DMS 273 (cell line): ENCODE measurements at regions not wholly inside any gene's neighbourhood (a gene's known extent, or its start where the extent isn't known, plus 50 kb on each side); places are given as distances from the start of the nearest gene placed in this dataset.

ENCODE experiments used
- DNase-seq: peaks from one replicate; lab custom pipeline; 2025; ENCODE audit not compliant: unreplicated experiment; lab: John Stamatoyannopoulos, UW

GRCh38 chr16:59213952-59214351 lies 479.8 kb upstream of the GOT2 start:
- DNase-seq = no peak

GRCh38 chr16:59212492-59213024 lies 478.4 kb upstream of the GOT2 start:
- DNase-seq = no peak

- no peak for DNase-seq
These were observed 476.9 kb upstream of the GOT2 start for GRCh38 chr16:59210955-59211541.

- no peak for DNase-seq
These were observed 471.3 kb upstream of the GOT2 start for GRCh38 chr16:59205403-59205802.

GRCh38 chr16:59204589-59204988 lies 470.5 kb upstream of the GOT2 start:
- no peak for DNase-seq

GRCh38 chr16:59202233-59202862 lies 468.2 kb upstream of the GOT2 start:
- no peak for DNase-seq

- DNase-seq = no peak
These were observed 467.7 kb upstream of the GOT2 start for GRCh38 chr16:59201821-59202220.

- DNase-seq = no peak
These were observed 467.0 kb upstream of the GOT2 start for GRCh38 chr16:59201160-59201559.

- DNase-seq = no peak
These were observed 464.4 kb upstream of the GOT2 start for GRCh38 chr16:59198487-59198886.

- DNase-seq = no peak
These were observed 461.1 kb upstream of the GOT2 start for GRCh38 chr16:59195242-59195641.

- DNase-seq = no peak
These were observed 459.5 kb upstream of the GOT2 start for GRCh38 chr16:59193637-59194036.

GRCh38 chr16:59192551-59193199 lies 458.6 kb upstream of the GOT2 start:
- peak; percentile 65 for DNase-seq

- no peak for DNase-seq
These were observed 456.6 kb upstream of the GOT2 start for GRCh38 chr16:59190731-59191130.

- no peak for DNase-seq
These were observed 453.9 kb upstream of the GOT2 start for GRCh38 chr16:59188029-59188428.

- DNase-seq = no peak
These were observed 447.8 kb upstream of the GOT2 start for GRCh38 chr16:59181821-59182420.

- no peak for DNase-seq
These were observed 446.0 kb upstream of the GOT2 start for GRCh38 chr16:59180083-59180476.

- no peak for DNase-seq
These were observed 445.4 kb upstream of the GOT2 start for GRCh38 chr16:59179446-59180082.

GRCh38 chr16:59173408-59173831 lies 439.3 kb upstream of the GOT2 start:
- peak; percentile 85 for DNase-seq

- peak; percentile 46 for DNase-seq
These were observed 436.1 kb upstream of the GOT2 start for GRCh38 chr16:59170099-59170712.

- peak; percentile 15 for DNase-seq
These were observed 435.1 kb upstream of the GOT2 start for GRCh38 chr16:59169168-59169567.
